Panc1 (cell line): ENCODE measurements at regions not wholly inside any gene's neighbourhood (a gene's known extent, or its start where the extent isn't known, plus 50 kb on each side); places are given as distances from the start of the nearest gene placed in this dataset.

Experiments used
- ATAC-seq: fragments of 200-7000 bp; cut with Tn5 transposase; 2 replicates; pipeline ENCODE4 v1.9.1; 2020; ENCODE audit warnings: mild to moderate bottlenecking, moderate library complexity
- BruUV-seq: library from RNA; stranded (reverse); fragments of 400-500 nt; replicated peaks from 2 replicates; lab custom pipeline; 2021; lab: Mats Ljungman, UMichigan
- CTCF ChIA-PET: fragments of 300-600 bp; sonication (Branson Sonifier 250); formaldehyde crosslinking; loops from one replicate; lab custom pipeline; 2022; ENCODE audit warnings: antibody characterized with exemption; lab: Charles Lee
- POLR2A ChIA-PET: fragments of 300-600 bp; sonication (Branson Sonifier 250); formaldehyde crosslinking; loops from one replicate; lab custom pipeline; 2022; ENCODE audit warnings: antibody characterized with exemption; lab: Charles Lee
- DNase-seq: peaks from one replicate; pipeline ENCODE4 v3.0.0-alpha.2; 2010; ENCODE audit warnings: low read depth, low spot score
- H3K27ac ChIP-seq: 2 replicates; pipeline ENCODE4 v1.5.1; 2011; ENCODE audit warnings: mild to moderate bottlenecking, low read length, inconsistent platforms
- H3K27me3 ChIP-seq: fragments of 200-500 bp; sonication (Bioruptor generic); 2 replicates; pipeline ENCODE4 v1.6.0; 2014; ENCODE audit warnings: low read length, inconsistent platforms; ENCODE audit not compliant: control insufficient read depth, insufficient read depth
- H3K36me3 ChIP-seq: fragments of 200-500 bp; sonication (Bioruptor generic); 2 replicates; pipeline ENCODE4 v1.5.1; 2014; ENCODE audit warnings: inconsistent platforms, mild to moderate bottlenecking, low read length, moderate library complexity; ENCODE audit not compliant: control insufficient read depth, insufficient read depth
- H3K4me1 ChIP-seq: 2 replicates; pipeline ENCODE4 v1.5.1; 2011; ENCODE audit warnings: inconsistent platforms, mild to moderate bottlenecking, low read length, moderate library complexity; ENCODE audit not compliant: control insufficient read depth, insufficient read depth
- H3K4me3 ChIP-seq, 2 experiments: 2 replicates each; pipeline ENCODE4 v1.5.1; 2011 to 2012; ENCODE audit warnings: low read depth in 2 of 2, low read length in 2 of 2, mild to moderate bottlenecking in 2 of 2, inconsistent platforms in 1 of 2, moderate library complexity in 1 of 2
- H3K9me3 ChIP-seq: fragments of 200-500 bp; sonication (Bioruptor generic); 2 replicates; pipeline ENCODE4 v1.5.1; 2014; ENCODE audit warnings: low read depth, mild to moderate bottlenecking, inconsistent platforms, low read length, moderate library complexity; ENCODE audit not compliant: control insufficient read depth, insufficient read depth
- CTCF ChIP-seq: fragments of 450-650 bp; IDR thresholded peaks from 2 replicates; pipeline ENCODE4 v1.5.1; 2017; ENCODE audit warnings: mild to moderate bottlenecking
- POLR2AphosphoS5 ChIP-seq: IDR thresholded peaks from 2 replicates; pipeline ENCODE4 v1.6.1; 2012; ENCODE audit warnings: mild to moderate bottlenecking, low read depth, low read length, moderate library complexity
- REST ChIP-seq, 2 experiments: IDR thresholded peaks; 2 replicates each; pipeline ENCODE4 v1.6.1; 2011 to 2012; ENCODE audit warnings: low read depth in 2 of 2, control low read depth in 1 of 2, low read length in 1 of 2, mild to moderate bottlenecking in 1 of 2, moderate library complexity in 1 of 2; ENCODE audit not compliant: insufficient read depth in 1 of 2
- SIN3A ChIP-seq: IDR thresholded peaks from 2 replicates; pipeline ENCODE4 v1.6.1; 2012; ENCODE audit warnings: low read depth, mild to moderate bottlenecking, low read length, moderate library complexity, borderline replicate concordance; ENCODE audit not compliant: insufficient read depth
- TCF7L2 ChIP-seq: IDR thresholded peaks from 2 replicates; pipeline ENCODE4 v1.6.1; 2011; ENCODE audit warnings: mild to moderate bottlenecking, low read depth, low read length, inconsistent platforms
- in situ Hi-C: cut with HindIII; loops from 2 replicates; pipeline ENCODE4 v1.10.0; 2016; ENCODE audit warnings: low sequenced_read_pairs, low pct_unique_long_range_greater_than_20kb
- intact Hi-C: fragments of 100-400 bp; cut with micrococcal nuclease; formaldehyde crosslinking; loops from one replicate; pipeline ENCODE4 v1.10.0; 2022; ENCODE audit not compliant: unreplicated experiment

GRCh38 chr13:78430811-78431210 is 172.5 kb downstream of the POU4F1 start:
- POLR2A ChIA-PET: no interaction called here
- intact Hi-C loops (no loop called here), in situ Hi-C loops (no loop called here)
- Histone ChIP-seq H3K27me3 (no peaks in the 10 kb centered on the region), H3K9me3 (no peaks in the 10 kb centered on the region), H3K4me1 (no peaks in the 10 kb centered on the region), H3K36me3 (no peaks in the 10 kb centered on the region), H3K4me3 (no peak overlapping the region), H3K27ac (no peak overlapping the region)
- no peak for ATAC-seq
- TF ChIP-seq CTCF: no peak
- TF ChIP-seq SIN3A: no peak
- TF ChIP-seq REST (IDR thresholded peaks at IDR 0.05; ENCODE audit: insufficient read depth in 1 of 2, low read depth in 2 of 2, low read length in 1 of 2): no peak
- no peak for TF ChIP-seq POLR2AphosphoS5
- no peak for TF ChIP-seq TCF7L2
- no TSS peak for BruUV-seq
- DNase-seq: no peak
- CTCF ChIA-PET: no interaction called here

GRCh38 chr13:78430166-78430791 is 173.1 kb downstream of the POU4F1 start:
- TF ChIP-seq SIN3A: no peak
- no peak for TF ChIP-seq POLR2AphosphoS5
- no peak for TF ChIP-seq TCF7L2
- no peak for TF ChIP-seq CTCF
- TF ChIP-seq REST (IDR thresholded peaks at IDR 0.05; ENCODE audit: insufficient read depth in 1 of 2, low read depth in 2 of 2, low read length in 1 of 2): no peak
- DNase-seq (no peak), ATAC-seq (no peak)
- in situ Hi-C loops: no loop called here
- BruUV-seq: no TSS peak
- no peak overlapping the region for H3K27ac ChIP-seq
- H3K9me3 ChIP-seq: no peaks in the 10 kb centered on the region
- ChIA-PET CTCF (no interaction called here), POLR2A (no interaction called here)
- H3K4me1 ChIP-seq: no peaks in the 10 kb centered on the region
- H3K36me3 ChIP-seq: no peaks in the 10 kb centered on the region
- H3K4me3 ChIP-seq: no peak overlapping the region
- intact Hi-C loops: no loop called here
- H3K27me3 ChIP-seq: no peaks in the 10 kb centered on the region
